Fibroblast of skin of left biceps (primary cell): ENCODE measurements at regions not wholly inside any gene's neighbourhood (a gene's known extent, or its start where the extent isn't known, plus 50 kb on each side); places are given as distances from the start of the nearest gene placed in this dataset.
"Not testable (repeated sequence)": the region's sequence is repeated elsewhere in the genome, so short reads cannot be mapped to it uniquely, and the experiment has no call there.

ENCODE experiments used
- DNase-seq, 2 experiments: peaks; one replicate each; pipeline ENCODE4 v3.0.0-alpha.2; 2013; ENCODE audit warnings: low read depth in 2 of 2

DNA sequence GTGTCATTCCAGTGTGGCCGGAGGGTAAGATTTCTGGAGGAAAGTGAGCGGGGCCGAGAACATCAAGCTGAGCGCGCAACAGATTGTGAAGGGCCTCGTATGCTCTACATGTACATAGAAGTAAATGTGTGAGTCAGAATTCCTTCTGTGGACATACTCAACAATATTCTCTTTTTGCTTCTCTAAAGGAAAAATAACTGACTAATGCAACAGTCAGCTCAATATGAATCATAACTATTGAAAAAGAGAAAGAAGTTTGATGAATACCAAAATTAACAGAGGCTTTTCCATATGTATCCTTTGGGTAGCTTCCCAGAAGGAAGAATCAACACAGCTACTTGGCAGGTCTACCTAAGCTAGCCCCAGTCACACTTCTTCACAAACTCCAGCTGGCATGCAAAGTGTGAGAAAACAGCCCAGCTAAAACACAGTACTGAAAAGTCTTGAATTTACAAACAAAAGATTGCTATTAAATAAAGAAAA lies 87.5 kb upstream of the ZFP42 start:
- DNase-seq: peak; percentile 86 to 88

- no peak for DNase-seq
Measured at GRCh38 chr4:187908731-187909130, 86.8 kb upstream of the ZFP42 start.

- DNase-seq: no peak
Measured at GRCh38 chr4:187910741-187911140, 84.8 kb upstream of the ZFP42 start.

GRCh38 chr4:187915406-187915805 lies 80.2 kb upstream of the ZFP42 start:
- not testable (repeated sequence) for DNase-seq

DNA sequence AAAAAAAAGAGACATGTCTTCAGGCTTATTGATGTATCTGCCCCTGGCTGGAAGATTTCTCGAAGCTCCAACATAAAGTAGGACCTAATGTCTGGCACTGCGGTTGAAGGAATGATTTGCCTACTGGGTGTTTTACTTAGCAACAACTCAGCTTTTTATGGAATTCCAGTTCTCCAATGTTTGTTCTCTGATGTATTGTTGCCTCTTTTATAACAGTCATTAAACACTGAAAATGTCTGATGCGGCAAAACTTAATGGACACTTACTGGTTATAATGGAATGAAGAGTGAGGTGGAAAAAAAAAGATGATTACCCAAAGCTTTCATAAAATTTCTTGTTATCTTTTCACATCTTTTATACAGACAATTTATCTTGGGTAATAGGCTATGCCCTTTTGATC lies 75.6 kb upstream of the ZFP42 start:
- DNase-seq: no peak

- no peak for DNase-seq
Measured at GRCh38 chr4:187921946-187922623, 73.5 kb upstream of the ZFP42 start.

DNA sequence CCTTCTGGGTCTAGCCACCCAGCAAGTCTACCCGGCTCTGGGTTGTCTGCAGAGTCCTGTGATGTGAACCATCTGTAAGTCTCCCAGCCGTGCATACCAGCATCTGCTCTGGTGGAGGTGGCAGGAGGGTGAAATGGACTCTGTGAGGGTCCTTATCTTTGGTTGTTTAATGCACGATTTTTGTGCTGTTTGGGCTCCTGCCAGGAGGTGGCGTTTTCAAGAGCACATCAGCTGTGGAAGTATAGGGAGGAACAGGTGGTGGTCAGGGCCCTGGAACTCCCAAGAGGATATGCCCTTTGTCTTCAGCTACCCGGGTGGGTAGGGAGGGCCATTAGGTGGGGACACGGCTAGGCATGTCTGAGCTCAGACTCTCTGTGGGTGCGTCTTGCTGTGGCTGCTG lies 66.5 kb upstream of the ZFP42 start:
- no peak for DNase-seq

- no peak for DNase-seq
Measured at GRCh38 chr4:187934766-187935165, 60.8 kb upstream of the ZFP42 start.

GRCh38 chr4:187937557-187937956 lies 58.0 kb upstream of the ZFP42 start:
- DNase-seq: no peak

DNA sequence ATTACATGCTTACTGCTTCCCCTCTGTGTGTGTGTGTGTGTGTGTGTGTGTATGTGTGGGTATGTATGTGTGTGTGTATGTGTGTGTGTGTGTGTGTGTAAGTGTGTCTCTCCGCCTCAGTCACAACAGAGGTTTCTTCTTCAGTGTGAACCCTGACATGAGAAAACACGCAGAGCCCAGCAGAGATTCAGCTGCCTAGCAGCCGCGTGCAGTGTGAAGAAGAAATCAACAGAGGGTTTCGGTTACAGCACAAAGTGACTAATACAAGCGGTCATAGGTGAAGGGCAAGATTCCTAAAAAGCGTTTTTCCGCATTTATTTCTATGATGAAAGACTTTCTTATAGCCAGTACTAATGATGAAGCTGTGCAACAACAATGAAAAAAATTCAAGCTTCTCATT lies 55.3 kb upstream of the ZFP42 start:
- DNase-seq: no peak

- no peak for DNase-seq
Measured at GRCh38 chr4:187942968-187943367, 52.6 kb upstream of the ZFP42 start.

- DNase-seq: no peak
Measured at GRCh38 chr4:187944179-187944578, 51.4 kb upstream of the ZFP42 start.
